AG04450 (cell line): ENCODE measurements at regions not wholly inside any gene's neighbourhood (a gene's known extent, or its start where the extent isn't known, plus 50 kb on each side); places are given as distances from the start of the nearest gene placed in this dataset.

Experiments
- CTCF ChIA-PET: fragments of 300-600, 350-600 bp; formaldehyde crosslinking; extraction: SDS; loops from one replicate; lab custom pipeline; 2022; ENCODE audit warnings: antibody characterized with exemption, inconsistent platforms; lab: Charles Lee
- POLR2A ChIA-PET: fragments of 350-600 bp; formaldehyde crosslinking; extraction: SDS; loops from one replicate; lab custom pipeline; 2021; ENCODE audit warnings: antibody characterized with exemption, inconsistent platforms; lab: Yijun Ruan, JAX
- DNase-seq: peaks from one replicate; pipeline ENCODE4 v3.0.0-alpha.2; 2011; ENCODE audit warnings: low read depth, low spot score
- H3K27ac ChIP-seq: one replicate; pipeline ENCODE4 v1.5.1; 2012; ENCODE audit warnings: low read depth, low read length, control low read depth
- H3K27me3 ChIP-seq: one replicate; pipeline ENCODE4 v1.6.0; 2012; ENCODE audit warnings: low read length; ENCODE audit not compliant: control insufficient read depth, insufficient read depth
- H3K4me3 ChIP-seq: 2 replicates; pipeline ENCODE4 v1.5.1; 2011; ENCODE audit warnings: mild to moderate bottlenecking, low read depth, low read length, control low read depth
- H3K9me3 ChIP-seq: 2 replicates; pipeline ENCODE4 v1.5.1; 2012; ENCODE audit warnings: low read length; ENCODE audit not compliant: control insufficient read depth, insufficient read depth
- TF ChIP-seq, protein P1 (sequence below): IDR thresholded peaks from 2 replicates; pipeline ENCODE4 v1.5.1; 2011; ENCODE audit warnings: low read depth, low read length, control low read depth, inconsistent platforms

DNA sequence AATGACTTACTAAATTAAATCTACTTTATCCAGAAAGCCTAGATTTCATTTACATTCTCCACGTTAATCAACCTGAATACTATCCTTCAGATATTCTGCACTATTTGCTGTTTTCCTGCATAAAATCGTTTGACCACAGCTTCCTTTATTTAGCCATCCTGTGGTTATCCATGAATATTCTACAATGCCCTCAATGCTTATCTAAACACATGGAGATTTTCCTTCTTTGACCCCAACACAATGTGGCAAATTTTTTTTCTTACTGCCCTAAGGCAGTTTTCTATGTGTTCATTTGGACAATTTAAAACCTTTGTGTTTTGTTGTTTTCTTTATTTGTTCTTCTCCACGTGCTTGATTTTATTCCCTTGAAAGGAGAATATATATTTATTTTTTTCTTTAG is 495.5 kb upstream of the ROBO1 start:
- TF ChIP-seq, protein P1, sequence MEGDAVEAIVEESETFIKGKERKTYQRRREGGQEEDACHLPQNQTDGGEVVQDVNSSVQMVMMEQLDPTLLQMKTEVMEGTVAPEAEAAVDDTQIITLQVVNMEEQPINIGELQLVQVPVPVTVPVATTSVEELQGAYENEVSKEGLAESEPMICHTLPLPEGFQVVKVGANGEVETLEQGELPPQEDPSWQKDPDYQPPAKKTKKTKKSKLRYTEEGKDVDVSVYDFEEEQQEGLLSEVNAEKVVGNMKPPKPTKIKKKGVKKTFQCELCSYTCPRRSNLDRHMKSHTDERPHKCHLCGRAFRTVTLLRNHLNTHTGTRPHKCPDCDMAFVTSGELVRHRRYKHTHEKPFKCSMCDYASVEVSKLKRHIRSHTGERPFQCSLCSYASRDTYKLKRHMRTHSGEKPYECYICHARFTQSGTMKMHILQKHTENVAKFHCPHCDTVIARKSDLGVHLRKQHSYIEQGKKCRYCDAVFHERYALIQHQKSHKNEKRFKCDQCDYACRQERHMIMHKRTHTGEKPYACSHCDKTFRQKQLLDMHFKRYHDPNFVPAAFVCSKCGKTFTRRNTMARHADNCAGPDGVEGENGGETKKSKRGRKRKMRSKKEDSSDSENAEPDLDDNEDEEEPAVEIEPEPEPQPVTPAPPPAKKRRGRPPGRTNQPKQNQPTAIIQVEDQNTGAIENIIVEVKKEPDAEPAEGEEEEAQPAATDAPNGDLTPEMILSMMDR, result no peak

DNA sequence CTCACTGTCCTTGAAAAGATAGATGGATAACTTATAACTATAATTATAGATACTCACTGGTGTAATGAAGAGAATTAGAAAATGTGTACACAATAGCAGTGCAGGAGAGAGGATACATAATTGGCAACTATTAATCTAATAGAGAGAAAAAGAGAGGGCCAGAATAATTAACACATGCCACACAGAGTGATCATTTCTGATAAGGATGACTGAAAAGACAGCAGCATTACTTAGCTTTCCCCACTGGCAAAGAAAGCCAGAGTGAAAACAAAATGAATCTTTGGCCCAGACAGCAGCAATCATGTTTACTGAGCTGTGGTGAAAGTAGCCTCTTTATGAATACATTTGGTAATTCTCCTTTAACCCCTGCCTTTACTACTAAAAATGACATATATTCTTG is 493.3 kb upstream of the ROBO1 start:
- H3K27ac ChIP-seq, result no peak overlapping the region
- no peak overlapping the region for H3K4me3 ChIP-seq
- CTCF ChIA-PET, result no interaction called here
- POLR2A ChIA-PET, result no interaction called here
- no peak for DNase-seq
- no peaks in the 10 kb centered on the region for H3K9me3 ChIP-seq
- H3K27me3 ChIP-seq, result no peaks in the 10 kb centered on the region
- TF ChIP-seq, protein P1, result no peak

More for the DNA sequence above, 495.5 kb upstream of the ROBO1 start:
- H3K27ac ChIP-seq, result no peak overlapping the region
- ChIA-PET CTCF (no interaction called here), POLR2A (no interaction called here)
- H3K27me3 ChIP-seq, result no peaks in the 10 kb centered on the region
- H3K4me3 ChIP-seq, result no peak overlapping the region
- no peaks in the 10 kb centered on the region for H3K9me3 ChIP-seq
- DNase-seq, result no peak

DNA sequence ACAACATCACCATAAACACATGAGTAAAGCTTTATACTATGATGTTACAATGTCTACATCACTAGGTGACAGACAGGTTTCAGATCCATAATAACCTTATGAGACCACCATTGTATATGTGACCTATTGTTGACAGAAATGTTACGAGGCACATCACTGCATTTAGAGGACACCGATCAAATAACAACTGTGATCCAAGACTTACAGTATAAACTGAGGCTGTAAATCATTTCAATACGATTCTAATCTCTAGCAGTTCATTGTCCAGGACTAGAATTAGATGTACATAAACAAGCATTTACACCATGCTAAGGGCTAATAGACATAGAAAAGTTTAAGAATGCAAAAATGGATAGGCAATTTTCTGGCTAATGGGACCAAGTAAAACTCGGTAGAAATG is 491.9 kb upstream of the ROBO1 start:
- no peak overlapping the region for H3K27ac ChIP-seq
- POLR2A ChIA-PET, result no interaction called here
- CTCF ChIA-PET, result no interaction called here
- H3K27me3 ChIP-seq, result no peaks in the 10 kb centered on the region
- TF ChIP-seq, protein P1, result no peak
- no peak for DNase-seq
- H3K4me3 ChIP-seq, result no peak overlapping the region
- H3K9me3 ChIP-seq, result no peaks in the 10 kb centered on the region

DNA sequence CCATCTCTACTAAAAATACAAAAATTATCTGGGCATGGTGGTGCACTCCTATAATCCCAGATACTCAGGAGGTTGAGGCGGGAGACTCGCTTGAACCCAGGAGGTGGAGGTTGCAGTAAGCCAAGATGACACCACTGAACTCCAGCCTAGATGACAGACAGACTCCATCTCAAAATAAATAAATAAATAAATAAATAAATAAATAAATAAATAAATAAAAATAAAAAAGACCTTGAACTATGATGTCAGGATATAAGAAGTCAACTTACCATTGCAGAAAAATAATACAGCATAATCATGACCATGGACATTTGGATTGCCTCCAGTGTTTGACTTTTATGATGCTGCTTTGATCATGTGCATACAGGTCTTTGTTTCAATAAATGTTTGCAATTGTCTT is 484.3 kb upstream of the ROBO1 start:
- ChIA-PET CTCF (no interaction called here), POLR2A (no interaction called here)
- TF ChIP-seq, protein P1, result no peak
- Histone ChIP-seq H3K4me3 (no peak overlapping the region), H3K27me3 (no peaks in the 10 kb centered on the region), H3K9me3 (no peaks in the 10 kb centered on the region), H3K27ac (no peak overlapping the region)
- no peak for DNase-seq

DNA sequence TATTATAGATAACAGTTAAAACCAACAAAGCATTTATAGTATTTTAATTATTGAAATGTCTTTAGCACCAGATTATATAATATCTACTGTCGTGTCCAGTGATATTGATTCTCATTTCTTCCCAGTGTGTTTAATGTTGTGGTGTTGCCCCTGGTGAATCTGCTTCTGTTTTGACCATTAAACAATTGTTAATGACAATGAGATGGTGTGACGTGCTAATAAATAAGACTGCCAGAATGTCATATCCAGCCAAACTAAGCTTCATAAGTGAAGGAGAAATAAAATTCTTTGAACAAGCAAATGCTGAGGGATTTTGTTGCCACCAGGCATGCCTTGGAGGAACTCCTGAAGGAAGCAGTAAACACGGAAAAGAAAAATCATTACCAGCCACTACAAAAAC is 480.0 kb upstream of the ROBO1 start:
- POLR2A ChIA-PET, result no interaction called here

More for the DNA sequence above, 480.0 kb upstream of the ROBO1 start:
- Histone ChIP-seq H3K27me3 (no peaks in the 10 kb centered on the region), H3K4me3 (no peak overlapping the region), H3K9me3 (no peaks in the 10 kb centered on the region), H3K27ac (no peak overlapping the region)
- CTCF ChIA-PET, result no interaction called here
- TF ChIP-seq, protein P1, result no peak
- no peak for DNase-seq
